Transverse colon (tissue), 4 donors: ENCODE measurements at regions not wholly inside any gene's neighbourhood (a gene's known extent, or its start where the extent isn't known, plus 50 kb on each side); places are given as distances from the start of the nearest gene placed in this dataset.
A peak's percentile ranks its signal among the peaks of the same experiment; 100 is the strongest.

ENCODE experiments used
- CTCF ChIP-seq, 5 experiments: fragments of 200-600 bp in 3 of 5; fragments of 450-650 bp in 2 of 5; sonication (generic) in 3 of 5; IDR thresholded peaks; 1 replicate in 2 of 5; 2 replicates in 3 of 5; pipeline ENCODE4 v1.5.1; 2016 to 2017; ENCODE audit warnings: antibody characterized with exemption in 5 of 5, inconsistent platforms in 3 of 5, mild to moderate bottlenecking in 2 of 5, moderate library complexity in 1 of 5
- POLR2A ChIP-seq: fragments of 450-650 bp; IDR thresholded peaks from one replicate; pipeline ENCODE4 v1.6.1; 2016; ENCODE audit warnings: antibody characterized with exemption, mild to moderate bottlenecking, moderate library complexity
- POLR2AphosphoS5 ChIP-seq, 3 donors: sonication (generic); formaldehyde crosslinking; IDR thresholded peaks; one replicate each; pipeline ENCODE4 v1.6.1; 2016; ENCODE audit warnings: antibody characterized with exemption in 3 of 3

GRCh38 chr12:125773033-125773640 is 707.9 kb downstream of the AACS start:
- peak in 1 of 5 experiments; percentile 12 for TF ChIP-seq CTCF (IDR thresholded peaks at IDR 0.05)
- TF ChIP-seq POLR2A = no peak
- TF ChIP-seq POLR2AphosphoS5 (IDR thresholded peaks at IDR 0.05) = no peak
